BJ (cell line): ENCODE measurements at regions not wholly inside any gene's neighbourhood (a gene's known extent, or its start where the extent isn't known, plus 50 kb on each side); places are given as distances from the start of the nearest gene placed in this dataset.
A peak's percentile ranks its signal among the peaks of the same experiment; 100 is the strongest.
"Not testable (repeated sequence)": the region's sequence is repeated elsewhere in the genome, so short reads cannot be mapped to it uniquely, and the experiment has no call there.

ENCODE experiments used
- CTCF ChIA-PET: fragments of 350-600 bp; formaldehyde crosslinking; extraction: SDS; loops from one replicate; lab custom pipeline; 2021; ENCODE audit warnings: antibody characterized with exemption, inconsistent platforms; lab: Yijun Ruan, JAX
- POLR2A ChIA-PET: fragments of 300-600 bp; sonication (Branson Sonifier 250); formaldehyde crosslinking; extraction: SDS; loops from one replicate; lab custom pipeline; 2021; ENCODE audit warnings: antibody characterized with exemption; lab: Charles Lee
- DNase-seq: peaks from one replicate; pipeline ENCODE4 v3.0.0-alpha.2; 2011; ENCODE audit warnings: low read depth
- H3K27me3 ChIP-seq: 2 replicates; pipeline ENCODE4 v1.6.0; 2011; ENCODE audit warnings: low read length; ENCODE audit not compliant: control insufficient read depth, insufficient read depth
- H3K36me3 ChIP-seq: 2 replicates; pipeline ENCODE4 v1.5.1; 2011; ENCODE audit warnings: low read length; ENCODE audit not compliant: control insufficient read depth, insufficient read depth
- H3K4me3 ChIP-seq: 2 replicates; pipeline ENCODE4 v1.5.1; 2011; ENCODE audit warnings: low read depth, mild to moderate bottlenecking, control low read depth, low read length
- TF ChIP-seq, protein P1 (sequence below): IDR thresholded peaks from 2 replicates; pipeline ENCODE4 v1.5.1; 2011; ENCODE audit warnings: low read depth, mild to moderate bottlenecking, control low read depth, inconsistent platforms, low read length, moderate library complexity; ENCODE audit not compliant: insufficient read depth

- DNase-seq: no peak
- H3K4me3 ChIP-seq: no peak overlapping the region
- TF ChIP-seq, protein P1, sequence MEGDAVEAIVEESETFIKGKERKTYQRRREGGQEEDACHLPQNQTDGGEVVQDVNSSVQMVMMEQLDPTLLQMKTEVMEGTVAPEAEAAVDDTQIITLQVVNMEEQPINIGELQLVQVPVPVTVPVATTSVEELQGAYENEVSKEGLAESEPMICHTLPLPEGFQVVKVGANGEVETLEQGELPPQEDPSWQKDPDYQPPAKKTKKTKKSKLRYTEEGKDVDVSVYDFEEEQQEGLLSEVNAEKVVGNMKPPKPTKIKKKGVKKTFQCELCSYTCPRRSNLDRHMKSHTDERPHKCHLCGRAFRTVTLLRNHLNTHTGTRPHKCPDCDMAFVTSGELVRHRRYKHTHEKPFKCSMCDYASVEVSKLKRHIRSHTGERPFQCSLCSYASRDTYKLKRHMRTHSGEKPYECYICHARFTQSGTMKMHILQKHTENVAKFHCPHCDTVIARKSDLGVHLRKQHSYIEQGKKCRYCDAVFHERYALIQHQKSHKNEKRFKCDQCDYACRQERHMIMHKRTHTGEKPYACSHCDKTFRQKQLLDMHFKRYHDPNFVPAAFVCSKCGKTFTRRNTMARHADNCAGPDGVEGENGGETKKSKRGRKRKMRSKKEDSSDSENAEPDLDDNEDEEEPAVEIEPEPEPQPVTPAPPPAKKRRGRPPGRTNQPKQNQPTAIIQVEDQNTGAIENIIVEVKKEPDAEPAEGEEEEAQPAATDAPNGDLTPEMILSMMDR: no peak
- H3K36me3 ChIP-seq: no peaks in the 10 kb centered on the region
- POLR2A ChIA-PET: no interaction called here
- CTCF ChIA-PET: no interaction called here
- H3K27me3 ChIP-seq: no peaks in the 10 kb centered on the region
Observed at GRCh38 chrY:12500096-12500495, 200.9 kb upstream of the USP9Y start.

- POLR2A ChIA-PET, H3K4me3 ChIP-seq, H3K27me3 ChIP-seq, H3K36me3 ChIP-seq, CTCF ChIA-PET: not testable (repeated sequence)
- DNase-seq: peak; percentile 62
Observed at GRCh38 chrY:12504028-12504427, 197.0 kb upstream of the USP9Y start.

DNA sequence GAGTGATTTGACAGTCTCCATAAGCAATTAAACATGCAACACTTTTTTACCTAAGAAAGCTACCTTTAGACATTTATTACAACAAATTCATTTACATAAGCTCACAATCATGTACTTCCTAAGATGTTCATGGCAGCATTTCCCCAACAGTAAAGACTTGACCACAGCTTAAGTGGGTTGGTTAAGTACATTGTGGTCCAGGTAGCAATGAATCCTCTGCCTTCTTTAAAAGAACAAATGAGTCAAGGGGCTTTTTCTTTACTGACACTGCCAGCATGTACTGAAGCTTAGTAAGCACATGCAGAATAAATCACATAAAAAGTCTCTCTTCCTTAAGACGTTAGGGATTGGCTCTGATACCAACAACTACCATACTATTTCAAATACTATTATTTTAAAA lies 183.7 kb upstream of the USP9Y start:
- POLR2A ChIA-PET: no interaction called here
- no peak for DNase-seq
- Histone ChIP-seq H3K4me3 (no peak overlapping the region), H3K27me3 (no peaks in the 10 kb centered on the region), H3K36me3 (no peaks in the 10 kb centered on the region)
- TF ChIP-seq, protein P1: no peak
- CTCF ChIA-PET: no interaction called here

DNA sequence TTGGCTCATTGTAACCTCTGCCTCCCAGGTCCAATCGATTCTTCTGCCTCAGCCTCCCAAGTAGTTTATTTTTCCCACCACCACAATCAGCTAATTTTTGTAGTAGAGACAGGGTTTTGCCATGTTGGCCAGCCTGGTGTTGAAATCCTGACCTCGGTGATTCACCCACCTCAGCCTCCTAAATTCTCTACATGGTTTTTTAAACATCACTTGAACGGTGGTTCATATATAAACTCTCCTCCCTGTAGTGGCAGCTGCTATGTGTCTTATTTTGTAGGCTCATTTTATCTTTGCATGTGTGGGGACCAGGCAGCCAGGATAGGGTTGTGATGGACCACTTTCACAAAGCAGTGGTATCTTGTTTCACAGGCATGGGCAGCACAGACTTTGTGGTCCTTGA lies 175.8 kb upstream of the USP9Y start:
- POLR2A ChIA-PET: no interaction called here
- CTCF ChIA-PET: interaction anchor here (1.3 kb wide), 1 partner anchor 20 kb away, joined by 3 read pairs; no protein-coding TSS in a partner anchor
- DNase-seq: no peak

GRCh38 chrY:12526362-12527063 lies 174.5 kb upstream of the USP9Y start:
- no peak for DNase-seq
- TF ChIP-seq, protein P1: no peak
- H3K27me3 ChIP-seq: no peaks in the 10 kb centered on the region
- CTCF ChIA-PET: interaction anchor here (0.6 to 1.3 kb wide), 2 partner anchors 11 to 21 kb away, joined by 3 read pairs; no protein-coding TSS in a partner anchor
- POLR2A ChIA-PET: interaction anchor here (0.6 kb wide), 1 partner anchor 12 kb away, joined by 3 read pairs; no protein-coding TSS in a partner anchor
- H3K36me3 ChIP-seq: no peaks in the 10 kb centered on the region
- H3K4me3 ChIP-seq: no peak overlapping the region

More for the DNA sequence above, 175.8 kb upstream of the USP9Y start:
- H3K27me3 ChIP-seq: no peaks in the 10 kb centered on the region
- H3K36me3 ChIP-seq: no peaks in the 10 kb centered on the region
- TF ChIP-seq, protein P1: no peak
- H3K4me3 ChIP-seq: no peak overlapping the region
